ENCODE measurements at regions not wholly inside any gene's neighbourhood (a gene's known extent, or its start where the extent isn't known, plus 50 kb on each side); places are given as distances from the start of the nearest gene placed in this dataset.

DNA sequence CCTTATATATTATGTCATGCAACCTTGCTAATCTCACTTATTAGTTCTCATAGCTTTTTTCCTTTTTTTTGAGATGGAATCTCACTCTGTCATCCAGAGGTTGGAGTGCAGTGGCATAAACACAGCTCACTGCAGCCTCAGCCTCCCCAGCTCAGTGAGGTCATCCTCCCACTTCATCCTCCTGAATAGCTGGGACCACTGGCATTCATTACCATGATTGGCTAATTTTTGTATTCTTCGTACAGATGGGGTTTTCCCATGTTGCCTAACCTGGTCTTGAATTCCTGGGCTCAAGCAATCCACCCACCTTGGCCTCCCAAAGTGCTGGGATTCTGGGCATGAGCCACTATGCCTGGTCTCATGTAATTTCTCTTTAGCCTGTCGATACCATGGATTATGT lies 89.1 kb upstream of the TRIM24 start:
- H3K4me1 Mint-ChIP-seq, result 0 out of 2 replicates have a peak, but pooled peaks cover 2% of the 10 kb centered on the region
- no peak overlapping the region for H3K27ac Mint-ChIP-seq
- H3K9me3 Mint-ChIP-seq, result peaks cover 23% of the 10 kb centered on the region
- CTCF ChIA-PET, result interaction anchor here (1.4 kb wide), 1 partner anchor 210 kb away, joined by 3 read pairs; no protein-coding TSS in a partner anchor
- H3K27me3 Mint-ChIP-seq (ENCODE audit: low read depth), result peaks cover 3% of the 10 kb centered on the region; the same call in 1 of the 2 replicates
- H3K4me3 Mint-ChIP-seq, result no peak overlapping the region
- POLR2A ChIA-PET, result no interaction called here
- TF ChIP-seq ESRRA (CRISPR knock-in tag; IDR thresholded peaks at IDR 0.05; ENCODE audit: borderline replicate concordance) (no peak), GTF2I (CRISPR knock-in tag; conservative IDR thresholded peaks at IDR 0.05) (no peak), ZNF121 (CRISPR knock-in tag; IDR thresholded peaks at IDR 0.05) (no peak), ETV6 (CRISPR knock-in tag; IDR thresholded peaks at IDR 0.05) (no peak), E2F5 (CRISPR knock-in tag; IDR thresholded peaks at IDR 0.05) (no peak), ZNF263 (CRISPR knock-in tag; IDR thresholded peaks at IDR 0.05; ENCODE audit: low read depth) (no peak), JUN (CRISPR knock-in tag; IDR thresholded peaks at IDR 0.05) (no peak), ZNF671 (CRISPR knock-in tag; IDR thresholded peaks at IDR 0.05) (no peak), ZNF416 (CRISPR knock-in tag; IDR thresholded peaks at IDR 0.05) (no peak), GABPB1 (CRISPR knock-in tag; IDR thresholded peaks at IDR 0.05) (no peak), NFATC4 (CRISPR knock-in tag; IDR thresholded peaks at IDR 0.05) (no peak), MAX (CRISPR knock-in tag; IDR thresholded peaks at IDR 0.05) (no peak), JAZF1 (CRISPR knock-in tag; IDR thresholded peaks at IDR 0.05) (no peak), USF1 (CRISPR knock-in tag; IDR thresholded peaks at IDR 0.05) (no peak), NR3C1 (CRISPR knock-in tag; conservative IDR thresholded peaks at IDR 0.05; ENCODE audit: low read depth) (no peak), IRF1 (CRISPR knock-in tag; IDR thresholded peaks at IDR 0.05) (no peak), OVOL2 (CRISPR knock-in tag; IDR thresholded peaks at IDR 0.05; ENCODE audit: borderline replicate concordance) (no peak), ZNF512 (CRISPR knock-in tag; IDR thresholded peaks at IDR 0.05; ENCODE audit: borderline replicate concordance) (no peak), ZBTB21 (CRISPR knock-in tag; IDR thresholded peaks at IDR 0.05; ENCODE audit: borderline replicate concordance) (no peak), RORB (CRISPR knock-in tag; IDR thresholded peaks at IDR 0.05) (no peak)
- ATAC-seq (no peak), DNase-seq (ENCODE audit: low spot score) (no peak)
- peaks cover 33% of the 10 kb centered on the region for H3K36me3 Mint-ChIP-seq

DNA sequence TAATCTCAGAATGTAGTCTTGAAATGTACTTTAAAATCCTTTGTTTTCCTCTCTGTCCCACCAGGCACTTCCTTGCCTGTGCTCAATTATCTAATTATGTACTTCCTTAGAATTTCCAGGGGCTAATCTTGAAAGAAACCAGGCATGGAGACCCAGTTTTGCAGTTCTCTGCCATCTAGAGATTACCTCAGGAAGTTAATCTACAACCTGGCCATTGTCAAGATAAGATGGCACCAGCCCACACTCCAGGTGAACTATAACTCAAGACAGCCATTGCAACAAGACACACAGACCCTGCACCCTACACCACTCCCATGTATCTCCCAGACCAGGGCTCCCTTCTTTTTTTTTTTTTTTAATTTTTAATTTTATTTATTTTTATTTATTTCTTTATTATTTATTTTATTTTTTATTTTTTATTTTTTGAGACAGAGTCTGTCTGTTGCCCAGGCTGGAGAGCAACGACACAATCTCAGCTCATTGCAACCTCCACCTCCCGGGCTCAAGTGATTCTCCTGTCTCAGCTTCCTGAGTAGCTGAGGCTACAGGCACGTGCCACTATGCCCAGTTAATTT lies 85.9 kb upstream of the TRIM24 start:
- Mint-ChIP-seq H3K4me1 (0 out of 2 replicates have a peak, but pooled peaks cover 2% of the 10 kb centered on the region), H3K36me3 (peaks cover 33% of the 10 kb centered on the region), H3K9me3 (peaks cover 25% of the 10 kb centered on the region), H3K27me3 (ENCODE audit: low read depth) (peaks cover 3% of the 10 kb centered on the region; the same call in 1 of the 2 replicates), H3K27ac (no peak overlapping the region), H3K4me3 (no peak overlapping the region)
- ChIA-PET CTCF (interaction anchor here (0.6 kb wide), 1 partner anchor 290 kb away, joined by 4 read pairs; no protein-coding TSS in a partner anchor), POLR2A (no interaction called here)
- ATAC-seq (no peak), DNase-seq (ENCODE audit: low spot score) (no peak)
- TF ChIP-seq HMGA2 (CRISPR knock-in tag; IDR thresholded peaks at IDR 0.05), result peak; percentile 96
- TF ChIP-seq, protein P1, sequence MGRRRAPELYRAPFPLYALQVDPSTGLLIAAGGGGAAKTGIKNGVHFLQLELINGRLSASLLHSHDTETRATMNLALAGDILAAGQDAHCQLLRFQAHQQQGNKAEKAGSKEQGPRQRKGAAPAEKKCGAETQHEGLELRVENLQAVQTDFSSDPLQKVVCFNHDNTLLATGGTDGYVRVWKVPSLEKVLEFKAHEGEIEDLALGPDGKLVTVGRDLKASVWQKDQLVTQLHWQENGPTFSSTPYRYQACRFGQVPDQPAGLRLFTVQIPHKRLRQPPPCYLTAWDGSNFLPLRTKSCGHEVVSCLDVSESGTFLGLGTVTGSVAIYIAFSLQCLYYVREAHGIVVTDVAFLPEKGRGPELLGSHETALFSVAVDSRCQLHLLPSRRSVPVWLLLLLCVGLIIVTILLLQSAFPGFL (CRISPR knock-in tag; IDR thresholded peaks at IDR 0.05; ENCODE audit: borderline replicate concordance), result no peak
